Epithelial cell of proximal tubule (primary cell): ENCODE measurements at regions not wholly inside any gene's neighbourhood (a gene's known extent, or its start where the extent isn't known, plus 50 kb on each side); places are given as distances from the start of the nearest gene placed in this dataset.

Source experiments
- DNase-seq: peaks from one replicate; pipeline ENCODE4 v3.0.0-alpha.2; 2011; ENCODE audit warnings: low read depth
- H3K4me3 ChIP-seq: 2 replicates; pipeline ENCODE4 v1.5.1; 2011; ENCODE audit warnings: low read depth, mild to moderate bottlenecking, low read length
- TF ChIP-seq, protein P1 (sequence below): conservative IDR thresholded peaks from 2 replicates; pipeline ENCODE4 v1.5.1; 2012; ENCODE audit warnings: low read depth, mild to moderate bottlenecking, low read length

DNA sequence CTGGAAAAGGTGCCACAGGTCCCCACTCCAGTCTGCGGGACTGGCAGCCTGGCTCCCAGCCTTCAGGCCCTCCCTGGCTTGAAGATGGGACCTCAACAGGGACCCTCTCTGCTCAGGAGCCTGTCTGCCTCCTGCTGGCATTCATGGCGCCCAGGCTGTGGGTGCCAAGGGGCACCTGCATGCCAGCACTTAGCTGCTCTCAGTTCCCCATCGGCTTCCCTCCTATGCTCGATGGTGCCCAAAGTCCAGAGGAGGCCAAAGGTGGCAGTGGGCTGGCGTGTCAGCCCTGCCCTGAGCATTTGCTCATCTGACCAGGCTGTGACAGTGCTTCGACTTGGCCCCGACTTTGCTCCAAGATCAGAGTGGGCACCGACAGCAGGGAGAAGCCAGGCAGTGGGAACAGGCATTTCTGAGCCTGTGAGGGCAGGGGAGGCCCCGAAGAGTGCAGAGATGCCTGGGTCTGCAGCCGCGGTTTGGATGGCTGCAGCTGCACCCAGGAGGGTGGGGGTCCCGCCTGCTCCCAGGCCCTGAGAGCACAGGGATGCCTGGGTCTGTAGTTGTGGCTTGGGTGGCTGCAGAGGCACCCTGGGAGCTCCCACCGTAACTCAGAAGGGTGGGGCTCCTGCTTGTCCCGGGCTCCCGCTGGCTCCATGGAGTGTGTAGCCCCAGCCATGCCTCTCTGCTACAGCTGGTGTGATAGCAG, 463.6 kb downstream of the TBC1D22A start:
- H3K4me3 ChIP-seq, result no peak overlapping the region
- DNase-seq, result no peak
- TF ChIP-seq, protein P1, sequence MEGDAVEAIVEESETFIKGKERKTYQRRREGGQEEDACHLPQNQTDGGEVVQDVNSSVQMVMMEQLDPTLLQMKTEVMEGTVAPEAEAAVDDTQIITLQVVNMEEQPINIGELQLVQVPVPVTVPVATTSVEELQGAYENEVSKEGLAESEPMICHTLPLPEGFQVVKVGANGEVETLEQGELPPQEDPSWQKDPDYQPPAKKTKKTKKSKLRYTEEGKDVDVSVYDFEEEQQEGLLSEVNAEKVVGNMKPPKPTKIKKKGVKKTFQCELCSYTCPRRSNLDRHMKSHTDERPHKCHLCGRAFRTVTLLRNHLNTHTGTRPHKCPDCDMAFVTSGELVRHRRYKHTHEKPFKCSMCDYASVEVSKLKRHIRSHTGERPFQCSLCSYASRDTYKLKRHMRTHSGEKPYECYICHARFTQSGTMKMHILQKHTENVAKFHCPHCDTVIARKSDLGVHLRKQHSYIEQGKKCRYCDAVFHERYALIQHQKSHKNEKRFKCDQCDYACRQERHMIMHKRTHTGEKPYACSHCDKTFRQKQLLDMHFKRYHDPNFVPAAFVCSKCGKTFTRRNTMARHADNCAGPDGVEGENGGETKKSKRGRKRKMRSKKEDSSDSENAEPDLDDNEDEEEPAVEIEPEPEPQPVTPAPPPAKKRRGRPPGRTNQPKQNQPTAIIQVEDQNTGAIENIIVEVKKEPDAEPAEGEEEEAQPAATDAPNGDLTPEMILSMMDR, result no peak

DNA sequence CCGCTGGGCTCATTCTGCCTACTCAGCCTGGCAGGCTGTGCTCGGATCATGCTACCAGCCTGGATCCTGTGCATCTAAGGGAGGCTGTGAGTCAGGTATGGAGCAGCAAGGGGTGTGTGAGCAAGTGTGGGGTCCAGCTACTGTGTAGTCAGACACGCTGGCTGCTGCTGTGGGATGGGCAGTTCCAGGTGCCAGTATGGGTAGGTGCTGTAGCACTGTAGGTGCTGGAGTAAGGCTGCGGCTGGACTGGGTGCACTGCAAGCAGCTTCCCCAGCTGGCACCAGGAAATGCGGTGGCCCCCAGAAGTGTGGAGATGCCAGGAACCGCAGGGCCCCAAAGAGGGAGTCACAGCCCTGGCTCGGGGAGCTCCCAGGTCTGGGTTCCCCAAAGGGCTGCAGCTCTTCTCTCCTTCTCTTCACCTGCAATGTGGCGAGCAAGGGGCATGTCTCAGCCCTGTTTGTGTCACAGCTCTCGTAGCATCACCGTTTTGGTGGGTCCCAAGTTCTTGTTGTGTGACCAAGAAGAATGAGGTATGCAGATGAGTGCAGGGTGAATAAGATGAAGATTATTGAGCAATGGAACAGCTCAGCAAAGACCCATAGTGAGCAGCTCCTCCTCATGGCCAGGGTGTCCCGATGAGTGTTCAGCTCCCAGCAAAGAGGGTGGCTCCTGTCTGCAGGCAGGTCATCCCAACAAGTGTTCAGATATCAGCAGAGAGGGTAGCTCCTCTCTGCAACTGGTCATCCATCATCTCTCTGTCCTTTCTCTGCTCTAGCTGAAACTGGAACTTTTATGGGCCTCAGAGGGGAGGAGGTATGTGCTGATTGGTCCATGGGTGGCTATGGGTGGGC, 462.9 kb downstream of the TBC1D22A start:
- no peak overlapping the region for H3K4me3 ChIP-seq
- TF ChIP-seq, protein P1, result no peak
- DNase-seq, result no peak
